ENCODE measurements at regions not wholly inside any gene's neighbourhood (a gene's known extent, or its start where the extent isn't known, plus 50 kb on each side); places are given as distances from the start of the nearest gene placed in this dataset.
"Not testable (repeated sequence)": the region's sequence is repeated elsewhere in the genome, so short reads cannot be mapped to it uniquely, and the experiment has no call there.

GRCh38 chr15:20473465-20473864 is 68.1 kb downstream of the GOLGA6L6 start:
- DNase-seq (ENCODE audit: low read depth, low spot score): not testable (repeated sequence)

DNA sequence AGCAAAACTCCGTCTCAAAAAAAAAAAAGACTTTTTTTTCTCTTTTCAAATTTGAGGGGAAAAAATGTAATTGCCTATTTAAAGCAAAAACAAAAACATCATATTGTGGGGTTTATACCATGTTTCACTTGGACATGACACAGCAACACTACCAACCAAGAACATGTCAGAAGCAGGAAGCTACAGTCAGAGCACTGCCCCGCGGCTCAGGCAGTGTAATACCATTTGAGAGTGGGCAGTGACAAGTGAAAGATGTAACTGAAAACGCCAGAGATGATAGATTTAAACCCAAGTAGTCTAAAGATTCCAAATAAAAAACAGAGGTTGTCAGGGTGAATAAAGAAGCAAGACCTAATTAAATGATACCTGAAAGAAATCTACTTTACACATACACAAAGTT is 68.6 kb downstream of the GOLGA6L6 start:
- DNase-seq (ENCODE audit: low read depth, low spot score): not testable (repeated sequence)

DNA sequence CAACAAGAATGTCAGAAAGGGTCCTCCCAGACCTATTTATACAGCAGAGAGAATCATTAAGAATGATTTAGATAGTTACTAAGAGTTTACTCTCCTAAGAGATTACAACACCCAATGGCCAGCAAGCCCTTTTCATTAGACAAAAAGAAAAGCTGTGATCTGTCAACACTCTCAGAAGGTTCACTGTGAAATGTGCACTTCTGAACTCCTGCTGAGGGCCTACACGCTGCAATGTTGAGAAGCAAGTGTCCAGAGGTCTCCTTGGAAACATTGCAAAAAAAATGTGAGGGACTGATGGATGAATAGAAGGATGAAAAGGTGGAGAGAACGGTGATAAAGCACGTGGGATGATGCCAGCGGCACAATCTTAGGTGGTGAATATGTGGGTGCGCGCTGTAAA is 70.8 kb downstream of the GOLGA6L6 start:
- DNase-seq (ENCODE audit: low read depth, low spot score): not testable (repeated sequence)

- not testable (repeated sequence) for DNase-seq (ENCODE audit: low read depth, low spot score)
Measured at GRCh38 chr15:20441138-20441537, 100.5 kb downstream of the GOLGA6L6 start.

DNA sequence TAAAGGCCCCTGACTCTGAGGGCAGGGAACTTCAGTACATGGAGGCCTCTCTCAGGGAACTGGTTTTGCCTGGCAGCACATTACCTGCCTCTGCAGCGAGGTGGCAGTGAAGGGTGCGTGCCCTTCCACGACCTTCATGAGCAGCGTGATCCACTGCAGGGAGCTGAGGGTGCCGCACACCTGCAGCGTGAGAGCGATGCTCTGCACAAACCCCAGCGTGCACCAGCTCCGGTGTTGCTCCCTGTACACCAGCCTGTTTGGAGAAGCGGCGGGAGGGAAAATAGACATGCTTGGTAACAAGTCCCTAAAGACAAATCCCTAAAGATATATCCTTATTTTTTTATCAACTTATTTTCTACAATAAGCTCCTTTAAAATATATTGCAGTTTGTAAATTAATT is 101.2 kb downstream of the GOLGA6L6 start:
- DNase-seq (ENCODE audit: low read depth, low spot score): not testable (repeated sequence)

GRCh38 chr15:20439111-20439510 is 102.5 kb downstream of the GOLGA6L6 start:
- not testable (repeated sequence) for DNase-seq (ENCODE audit: low read depth, low spot score)

GRCh38 chr15:20438255-20438654 is 103.3 kb downstream of the GOLGA6L6 start:
- not testable (repeated sequence) for DNase-seq (ENCODE audit: low read depth, low spot score)

- DNase-seq (ENCODE audit: low read depth, low spot score): not testable (repeated sequence)
Measured at GRCh38 chr15:20433468-20433867, 108.1 kb downstream of the GOLGA6L6 start.

- DNase-seq (ENCODE audit: low read depth, low spot score): not testable (repeated sequence)
Measured at GRCh38 chr15:20430495-20430894, 111.1 kb downstream of the GOLGA6L6 start.

DNA sequence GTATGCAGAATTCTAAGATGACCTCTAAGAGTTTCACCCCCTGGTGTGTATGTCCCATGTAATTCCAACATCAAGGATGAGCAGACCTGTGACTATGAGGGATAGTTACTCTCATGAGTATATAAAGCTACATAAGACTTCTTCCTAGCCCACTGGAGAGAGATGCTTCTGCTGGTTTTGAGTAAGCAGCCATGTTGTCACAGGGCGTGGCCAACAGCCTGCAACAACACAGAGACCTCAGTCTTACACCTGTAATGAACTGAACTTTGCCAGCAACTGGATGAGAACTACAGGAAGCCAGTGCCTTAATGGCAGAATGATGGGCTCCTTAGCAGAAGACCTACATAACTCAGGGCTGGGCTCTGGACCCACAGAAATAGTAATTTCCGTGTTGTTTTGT is 120.9 kb downstream of the GOLGA6L6 start:
- DNase-seq (ENCODE audit: low read depth, low spot score): not testable (repeated sequence)

- not testable (repeated sequence) for DNase-seq (ENCODE audit: low read depth, low spot score)
Measured at GRCh38 chr15:20416618-20417017, 125.0 kb downstream of the GOLGA6L6 start.

GRCh38 chr15:20409667-20410198 is 131.9 kb downstream of the GOLGA6L6 start:
- not testable (repeated sequence) for DNase-seq (ENCODE audit: low read depth, low spot score)

GRCh38 chr15:20409247-20409646 is 132.4 kb downstream of the GOLGA6L6 start:
- DNase-seq (ENCODE audit: low read depth, low spot score): no peak

GRCh38 chr15:20407553-20407952 is 134.0 kb downstream of the GOLGA6L6 start:
- DNase-seq (ENCODE audit: low read depth, low spot score): no peak

GRCh38 chr15:20404571-20404970 is 137.0 kb downstream of the GOLGA6L6 start:
- not testable (repeated sequence) for DNase-seq (ENCODE audit: low read depth, low spot score)

DNA sequence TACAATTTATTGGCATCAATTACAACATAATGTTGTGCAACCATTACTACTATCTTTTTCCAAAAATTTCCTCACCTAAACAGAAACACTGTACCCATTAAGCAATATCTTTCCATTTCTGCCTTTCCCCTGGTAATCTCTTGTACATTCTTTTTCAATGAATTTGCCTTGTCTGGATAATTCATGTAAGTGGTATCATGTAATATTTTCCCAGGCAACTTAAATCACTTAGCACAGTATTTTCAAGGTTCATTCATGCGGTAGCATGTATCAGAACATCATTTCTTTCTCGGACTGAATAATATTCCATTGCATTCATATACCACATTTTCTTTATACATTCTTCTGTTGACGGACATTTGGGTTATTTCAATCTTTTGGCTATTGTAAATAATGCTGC is 139.0 kb downstream of the GOLGA6L6 start:
- DNase-seq (ENCODE audit: low read depth, low spot score): not testable (repeated sequence)

GRCh38 chr15:20401058-20401457 is 140.5 kb downstream of the GOLGA6L6 start:
- DNase-seq (ENCODE audit: low read depth, low spot score): not testable (repeated sequence)

- not testable (repeated sequence) for DNase-seq (ENCODE audit: low read depth, low spot score)
Measured at GRCh38 chr15:20398680-20399079, 142.9 kb downstream of the GOLGA6L6 start.

- DNase-seq (ENCODE audit: low read depth, low spot score): not testable (repeated sequence)
Measured at GRCh38 chr15:20388161-20388560, 153.4 kb downstream of the GOLGA6L6 start.

- DNase-seq (ENCODE audit: low read depth, low spot score): no peak
Measured at GRCh38 chr15:20386198-20386597, 155.4 kb downstream of the GOLGA6L6 start.

DNA sequence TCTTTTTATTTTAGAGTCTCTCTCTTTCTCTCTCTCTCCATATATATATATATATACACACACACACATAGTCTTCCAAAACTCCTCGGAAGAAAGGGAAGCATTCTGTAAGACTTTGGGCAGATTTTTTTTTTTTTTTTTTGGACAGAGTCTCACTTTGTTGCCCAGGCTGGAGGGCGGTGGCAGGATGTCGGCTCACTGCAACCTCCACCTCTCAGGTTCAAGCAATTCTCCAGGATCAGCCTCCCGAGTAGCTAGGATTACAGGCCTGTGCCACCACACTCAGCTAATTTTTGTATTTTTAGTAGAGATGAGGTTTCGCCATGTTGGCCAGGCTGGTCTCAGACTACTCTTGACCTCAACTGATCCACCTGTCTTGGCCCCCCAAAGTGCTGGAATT is 161.4 kb downstream of the GOLGA6L6 start:
- not testable (repeated sequence) for DNase-seq (ENCODE audit: low read depth, low spot score)

DNA sequence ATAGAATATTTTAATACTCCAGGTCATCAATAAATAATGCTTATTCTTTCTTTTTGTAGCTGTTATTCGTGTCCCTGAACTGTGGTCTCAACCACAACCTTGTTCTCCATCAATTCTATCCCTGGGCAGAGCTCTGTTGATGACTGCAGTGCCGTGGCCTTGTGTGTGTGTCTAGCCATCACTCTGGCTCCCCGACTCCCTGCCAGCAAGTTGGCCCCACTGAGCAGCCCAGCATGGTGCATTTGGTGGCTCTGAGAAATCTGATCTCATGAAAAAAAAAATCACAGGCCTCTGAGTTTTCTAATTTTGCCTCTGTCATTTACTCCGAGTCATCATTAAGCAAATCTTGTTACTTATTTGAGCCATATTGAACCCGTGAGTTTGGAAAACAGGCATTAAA is 164.7 kb downstream of the GOLGA6L6 start:
- no peak for DNase-seq (ENCODE audit: low read depth, low spot score)

DNA sequence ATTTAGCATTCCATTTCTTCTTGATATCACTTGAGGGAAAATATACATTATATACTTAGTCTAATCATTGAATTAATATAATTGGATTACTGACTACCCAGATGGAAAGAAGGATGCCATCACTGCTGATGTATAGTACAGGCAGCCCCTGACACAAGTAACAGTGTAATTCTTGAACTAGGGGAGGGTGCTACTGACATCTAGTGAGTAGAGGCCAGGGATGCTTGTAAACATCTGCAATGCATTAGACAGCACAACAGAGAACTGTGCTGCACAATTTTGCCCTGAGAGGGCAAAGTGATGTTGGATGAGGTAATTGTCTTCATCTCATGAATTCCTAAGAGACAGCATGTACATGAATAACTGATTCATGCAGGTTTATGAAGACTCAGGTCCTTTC is 169.2 kb downstream of the GOLGA6L6 start:
- not testable (repeated sequence) for DNase-seq (ENCODE audit: low read depth, low spot score)

DNA sequence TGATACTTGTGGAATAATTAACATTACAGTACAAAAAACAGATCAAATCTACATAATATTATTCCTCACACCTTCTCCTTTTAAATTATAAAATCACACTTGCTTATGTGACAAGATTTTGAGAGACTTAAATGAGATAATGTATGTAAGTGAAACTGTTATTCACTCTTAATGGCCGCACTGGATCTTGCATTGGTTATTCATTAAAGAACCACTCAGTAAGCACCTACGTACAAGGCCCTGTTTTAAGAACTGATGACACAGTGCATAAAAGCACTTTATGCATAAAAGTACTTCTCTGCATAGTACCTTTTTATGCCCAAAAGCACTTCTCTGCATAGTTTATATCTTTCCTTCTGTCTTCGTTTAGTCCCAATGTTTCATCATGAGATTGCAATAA is 172.1 kb downstream of the GOLGA6L6 start:
- no peak for DNase-seq (ENCODE audit: low read depth, low spot score)
